Osteocyte (in vitro differentiated cells): ENCODE measurements at regions not wholly inside any gene's neighbourhood (a gene's known extent, or its start where the extent isn't known, plus 50 kb on each side); places are given as distances from the start of the nearest gene placed in this dataset.

ENCODE experiments used
- DNase-seq: peaks from one replicate; pipeline ENCODE4 v3.0.0; 2021; ENCODE audit warnings: mixed read lengths; ENCODE audit not compliant: unreplicated experiment; ENCODE audit errors: extremely low spot score
- H3K27ac Mint-ChIP-seq: one replicate; pipeline ENCODE4 v1.8.0; 2021; ENCODE audit warnings: mild to moderate bottlenecking, mixed read lengths; ENCODE audit not compliant: unreplicated experiment
- H3K27me3 Mint-ChIP-seq: one replicate; pipeline ENCODE4 v1.8.0; 2021; ENCODE audit warnings: mixed read lengths; ENCODE audit not compliant: unreplicated experiment
- H3K36me3 Mint-ChIP-seq: one replicate; pipeline ENCODE4 v1.8.0; 2021; ENCODE audit warnings: mixed read lengths; ENCODE audit not compliant: unreplicated experiment
- H3K4me1 Mint-ChIP-seq: one replicate; pipeline ENCODE4 v1.8.0; 2021; ENCODE audit warnings: mixed read lengths; ENCODE audit not compliant: unreplicated experiment
- H3K4me3 Mint-ChIP-seq: one replicate; pipeline ENCODE4 v1.8.0; 2021; ENCODE audit warnings: mild to moderate bottlenecking, moderate library complexity, mixed read lengths; ENCODE audit not compliant: unreplicated experiment
- H3K9me3 Mint-ChIP-seq: one replicate; pipeline ENCODE4 v1.8.0; 2021; ENCODE audit warnings: mixed read lengths; ENCODE audit not compliant: unreplicated experiment
- TF ChIP-seq, protein P1 (sequence below): fragments of 200-600 bp; sonication (generic); IDR thresholded peaks from 2 replicates; pipeline ENCODE4 v1.5.0; 2021; ENCODE audit warnings: antibody characterized with exemption, mild to moderate bottlenecking, moderate library complexity

DNA sequence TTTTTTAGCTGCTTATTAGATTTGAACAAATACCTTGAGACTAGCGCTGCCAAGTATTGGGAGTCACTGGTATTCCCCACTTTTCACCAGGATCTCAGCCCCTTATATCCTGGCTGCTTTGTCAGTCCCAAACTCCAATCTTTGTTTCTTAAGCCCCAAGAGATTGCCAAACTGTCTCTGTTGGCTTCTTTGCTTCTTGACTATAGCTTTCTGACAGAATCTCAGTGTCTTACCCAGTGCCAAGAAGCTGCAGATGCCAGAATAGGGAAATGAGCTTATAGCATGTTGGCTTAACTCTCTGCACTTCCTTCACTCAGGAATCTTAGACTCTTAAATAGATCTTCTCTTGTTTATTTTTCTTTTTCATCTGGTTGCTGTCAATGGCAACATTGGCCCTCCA lies 297.5 kb upstream of the DCAF8L1 start:
- Mint-ChIP-seq H3K4me3 (no peak overlapping the region), H3K9me3 (peaks cover 12% of the 10 kb centered on the region), H3K27me3 (no peaks in the 10 kb centered on the region), H3K27ac (no peak overlapping the region), H3K4me1 (no peaks in the 10 kb centered on the region), H3K36me3 (no peaks in the 10 kb centered on the region)
- TF ChIP-seq, protein P1, sequence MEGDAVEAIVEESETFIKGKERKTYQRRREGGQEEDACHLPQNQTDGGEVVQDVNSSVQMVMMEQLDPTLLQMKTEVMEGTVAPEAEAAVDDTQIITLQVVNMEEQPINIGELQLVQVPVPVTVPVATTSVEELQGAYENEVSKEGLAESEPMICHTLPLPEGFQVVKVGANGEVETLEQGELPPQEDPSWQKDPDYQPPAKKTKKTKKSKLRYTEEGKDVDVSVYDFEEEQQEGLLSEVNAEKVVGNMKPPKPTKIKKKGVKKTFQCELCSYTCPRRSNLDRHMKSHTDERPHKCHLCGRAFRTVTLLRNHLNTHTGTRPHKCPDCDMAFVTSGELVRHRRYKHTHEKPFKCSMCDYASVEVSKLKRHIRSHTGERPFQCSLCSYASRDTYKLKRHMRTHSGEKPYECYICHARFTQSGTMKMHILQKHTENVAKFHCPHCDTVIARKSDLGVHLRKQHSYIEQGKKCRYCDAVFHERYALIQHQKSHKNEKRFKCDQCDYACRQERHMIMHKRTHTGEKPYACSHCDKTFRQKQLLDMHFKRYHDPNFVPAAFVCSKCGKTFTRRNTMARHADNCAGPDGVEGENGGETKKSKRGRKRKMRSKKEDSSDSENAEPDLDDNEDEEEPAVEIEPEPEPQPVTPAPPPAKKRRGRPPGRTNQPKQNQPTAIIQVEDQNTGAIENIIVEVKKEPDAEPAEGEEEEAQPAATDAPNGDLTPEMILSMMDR, result no peak
- no peak for DNase-seq

DNA sequence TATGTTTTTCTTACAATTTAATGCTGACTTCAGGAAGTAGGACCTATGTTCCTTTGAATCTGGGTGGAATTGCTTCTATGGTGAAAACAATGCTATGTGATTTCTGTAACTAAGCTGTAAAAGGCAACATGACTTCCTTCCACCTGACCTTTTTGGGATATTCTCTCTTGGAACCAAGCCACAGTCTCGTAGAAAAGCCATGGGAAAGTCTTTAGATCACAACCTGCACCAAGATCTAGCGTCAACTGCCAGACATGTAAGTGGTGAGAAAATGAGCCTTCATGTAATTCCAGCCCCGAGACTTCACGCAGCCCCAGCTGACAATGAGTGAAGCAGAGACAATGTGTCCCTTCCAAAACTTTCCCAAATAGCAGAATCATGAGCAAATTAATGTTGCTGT lies 297.0 kb upstream of the DCAF8L1 start:
- no peaks in the 10 kb centered on the region for H3K36me3 Mint-ChIP-seq
- no peak for DNase-seq
- no peak overlapping the region for H3K27ac Mint-ChIP-seq
- H3K4me1 Mint-ChIP-seq, result no peaks in the 10 kb centered on the region
- no peak overlapping the region for H3K4me3 Mint-ChIP-seq
- H3K27me3 Mint-ChIP-seq, result no peaks in the 10 kb centered on the region
- peaks cover 12% of the 10 kb centered on the region for H3K9me3 Mint-ChIP-seq
- TF ChIP-seq, protein P1, result no peak

DNA sequence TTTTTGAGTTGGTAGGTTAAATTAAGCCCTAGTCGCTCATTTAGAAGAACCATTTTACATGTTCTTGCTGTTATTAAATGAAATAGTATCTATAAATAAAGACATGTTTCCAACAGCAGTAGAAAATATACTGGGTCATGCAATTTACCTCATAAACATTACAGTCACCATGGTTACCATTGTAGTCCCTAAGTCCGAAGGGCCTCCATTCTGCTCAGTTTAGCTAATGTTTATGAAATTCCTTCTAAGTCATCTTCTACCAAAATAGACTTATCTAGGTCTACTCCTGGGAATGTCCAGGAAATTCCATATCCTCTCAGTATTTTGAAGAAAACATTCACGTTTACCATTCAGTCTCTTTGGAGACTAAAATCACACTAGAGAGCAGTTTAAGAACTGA lies 292.5 kb upstream of the DCAF8L1 start:
- Mint-ChIP-seq H3K27me3 (no peaks in the 10 kb centered on the region), H3K4me3 (no peak overlapping the region), H3K27ac (no peak overlapping the region), H3K36me3 (no peaks in the 10 kb centered on the region), H3K9me3 (peaks cover 12% of the 10 kb centered on the region), H3K4me1 (no peaks in the 10 kb centered on the region)
- TF ChIP-seq, protein P1, result no peak
- no peak for DNase-seq

DNA sequence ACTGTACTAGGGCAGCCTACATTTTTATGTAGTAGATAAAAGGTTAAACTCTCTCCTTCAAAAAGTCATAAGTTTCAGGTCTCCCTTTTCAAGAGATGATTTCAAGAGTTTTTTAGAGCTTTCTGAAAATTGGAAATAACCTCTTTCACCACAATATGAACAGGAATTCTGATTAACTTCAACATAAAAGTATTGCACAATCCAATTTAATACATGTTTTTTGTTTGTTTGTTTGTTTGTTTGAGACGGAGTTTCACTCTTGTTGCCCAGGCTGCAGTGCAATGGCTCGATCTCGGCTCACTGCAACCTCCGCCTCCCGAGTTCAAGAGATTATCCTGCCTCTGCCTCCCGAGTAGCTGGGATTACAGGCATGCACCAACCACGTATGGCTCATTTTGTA lies 265.4 kb upstream of the DCAF8L1 start:
- H3K36me3 Mint-ChIP-seq, result no peaks in the 10 kb centered on the region
- no peak for DNase-seq
- H3K9me3 Mint-ChIP-seq, result peaks cover 11% of the 10 kb centered on the region
- H3K4me1 Mint-ChIP-seq, result no peaks in the 10 kb centered on the region
- H3K27ac Mint-ChIP-seq, result no peak overlapping the region
- peaks cover 10% of the 10 kb centered on the region for H3K27me3 Mint-ChIP-seq
- TF ChIP-seq, protein P1, result no peak
- no peak overlapping the region for H3K4me3 Mint-ChIP-seq

DNA sequence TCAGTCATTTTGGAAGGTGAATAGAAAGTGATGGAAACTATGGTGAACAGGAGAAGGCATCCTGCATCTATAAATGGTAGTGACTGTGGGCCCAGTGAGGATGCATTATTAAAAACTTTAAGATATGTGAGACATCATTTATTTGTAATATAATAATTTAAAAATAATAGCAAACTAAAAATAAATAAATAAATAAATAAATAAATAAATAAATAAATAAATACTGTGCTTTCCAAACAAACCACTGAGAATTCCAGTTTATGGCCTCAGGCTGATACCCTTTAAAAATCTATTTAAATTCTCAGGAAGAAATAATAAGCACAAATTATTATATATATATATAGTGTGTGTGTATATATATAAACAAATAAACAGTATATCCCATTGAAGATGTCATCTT lies 248.0 kb upstream of the DCAF8L1 start:
- Mint-ChIP-seq H3K4me3 (no peak overlapping the region), H3K27me3 (no peaks in the 10 kb centered on the region), H3K27ac (no peak overlapping the region), H3K36me3 (no peaks in the 10 kb centered on the region), H3K9me3 (peaks cover 7% of the 10 kb centered on the region), H3K4me1 (no peaks in the 10 kb centered on the region)
- DNase-seq, result no peak
- TF ChIP-seq, protein P1, result no peak
